HG02588 (cell line): ENCODE measurements at regions not wholly inside any gene's neighbourhood (a gene's known extent, or its start where the extent isn't known, plus 50 kb on each side); places are given as distances from the start of the nearest gene placed in this dataset.
"Not testable (repeated sequence)": the region's sequence is repeated elsewhere in the genome, so short reads cannot be mapped to it uniquely, and the experiment has no call there.

Experiments used
- ATAC-seq: cut with Tn5 transposase; IDR thresholded peaks from one replicate; pipeline ENCODE4 v1.9.1; 2021; ENCODE audit warnings: mild to moderate bottlenecking, moderate library complexity; ENCODE audit not compliant: unreplicated experiment

DNA sequence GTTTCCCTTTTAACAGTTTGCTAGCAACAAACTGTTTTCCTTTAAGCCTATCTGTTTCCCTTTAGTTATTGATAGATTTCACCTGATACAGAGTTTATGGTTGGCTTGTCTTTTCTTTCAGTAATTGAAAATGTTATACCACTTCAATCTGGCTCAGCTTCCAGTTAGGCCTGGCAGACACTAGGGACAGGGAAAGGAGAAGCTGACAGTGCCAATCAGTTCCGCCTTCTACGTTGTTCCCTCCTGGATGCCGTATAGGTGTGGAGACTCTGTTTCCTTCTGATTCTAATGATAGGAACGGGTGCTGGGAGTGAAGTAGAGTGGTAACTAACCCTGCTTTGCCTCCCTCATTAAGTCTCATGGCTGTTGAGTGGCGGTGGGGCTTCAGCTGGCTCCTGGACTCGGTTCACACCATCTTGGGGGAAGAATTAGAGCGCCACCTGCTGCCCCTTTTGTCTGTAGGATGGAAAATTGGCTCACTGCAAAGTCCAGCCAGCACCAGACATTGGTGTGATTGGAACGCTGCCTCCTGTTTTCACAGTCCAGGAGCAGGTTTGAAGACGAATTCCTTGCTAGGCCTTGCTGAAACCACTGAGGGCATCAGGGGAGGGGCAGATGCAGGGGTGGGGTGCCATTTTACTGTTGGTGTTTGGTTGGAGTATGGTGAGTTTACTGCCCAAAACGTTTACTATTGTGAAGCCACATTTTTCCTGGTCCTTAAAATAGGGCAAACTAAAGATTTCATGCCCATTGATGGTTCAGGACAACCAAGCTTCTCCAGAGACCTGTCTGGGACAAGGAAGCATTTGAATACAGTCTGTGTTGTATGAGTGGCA, 1729.5 kb downstream of the GRIK2 start:
- peak; percentile 87 for ATAC-seq

DNA sequence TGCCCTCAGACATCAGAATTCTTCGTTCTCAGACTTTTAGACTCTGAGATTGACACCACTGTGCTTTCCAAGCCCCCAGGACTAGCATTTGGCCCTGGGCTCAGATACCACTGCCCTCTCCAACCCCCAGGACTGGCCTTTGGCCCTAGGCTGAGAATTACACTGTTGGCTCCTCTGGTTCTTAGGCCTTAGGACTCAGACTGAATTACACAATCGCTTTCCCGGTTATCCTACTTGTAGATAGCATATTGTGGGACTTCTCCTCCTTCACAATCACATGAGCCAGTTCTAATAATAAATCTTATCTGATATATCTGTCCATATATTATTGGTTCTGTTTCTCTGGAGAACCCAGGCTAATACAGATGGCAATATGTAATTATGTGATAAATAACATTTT, 1725.5 kb downstream of the GRIK2 start:
- no peak for ATAC-seq

DNA sequence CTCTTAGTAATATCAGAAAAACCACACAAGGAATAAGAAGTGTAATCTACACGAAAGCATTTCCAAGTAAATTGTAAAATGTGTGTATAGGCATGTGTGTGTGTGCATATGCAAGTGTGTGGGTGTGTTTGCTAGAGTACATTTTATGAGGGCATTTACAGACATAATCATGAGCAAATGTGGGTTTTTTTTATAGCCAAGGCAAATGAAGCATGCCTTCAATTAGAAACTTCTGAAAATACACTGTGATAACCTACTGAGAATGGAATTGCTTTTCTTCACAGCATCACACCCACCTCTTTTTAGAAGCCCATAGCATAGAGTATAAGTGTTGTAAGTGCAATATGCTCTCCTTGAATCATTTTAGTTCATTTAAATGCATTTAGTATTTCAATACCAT, 1721.1 kb downstream of the GRIK2 start:
- ATAC-seq: no peak

DNA sequence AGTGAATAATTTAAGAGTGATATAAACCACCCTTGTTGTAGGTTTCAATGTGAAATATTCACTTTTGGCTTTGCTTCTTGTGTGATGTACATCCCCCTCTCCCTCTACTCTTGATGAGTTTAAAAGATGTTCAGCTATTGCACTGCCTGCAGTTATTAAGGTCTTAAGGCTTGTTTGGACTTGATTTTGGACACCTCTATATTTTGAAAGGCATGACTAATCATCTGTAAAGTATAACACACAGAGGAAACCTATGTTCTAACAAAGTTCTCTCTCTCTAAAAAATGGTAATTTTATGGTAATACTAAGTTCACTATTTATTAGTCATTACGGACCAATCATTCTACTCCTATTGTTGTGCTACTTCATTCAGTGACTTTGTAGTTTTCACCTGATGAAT, 1719.9 kb downstream of the GRIK2 start:
- no peak for ATAC-seq

DNA sequence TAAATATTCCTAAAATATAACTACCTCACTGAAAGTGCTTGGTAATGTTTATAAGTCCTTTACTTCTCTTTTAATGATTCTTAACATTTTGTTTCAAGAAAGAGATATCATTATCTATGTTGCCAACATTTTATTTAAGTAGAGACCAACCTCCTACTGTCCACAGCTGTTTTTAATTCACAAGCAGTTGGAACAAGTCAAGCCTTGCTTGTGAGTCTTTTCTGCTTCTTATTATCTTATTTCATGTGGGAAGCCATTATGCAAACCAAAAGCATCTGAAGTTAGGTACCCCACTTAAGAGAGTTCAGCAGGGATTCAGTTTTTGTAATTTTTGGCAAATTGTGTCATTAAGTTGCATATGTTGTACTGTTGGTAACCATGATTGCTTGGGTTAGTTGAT, 1714.5 kb downstream of the GRIK2 start:
- ATAC-seq: no peak

DNA sequence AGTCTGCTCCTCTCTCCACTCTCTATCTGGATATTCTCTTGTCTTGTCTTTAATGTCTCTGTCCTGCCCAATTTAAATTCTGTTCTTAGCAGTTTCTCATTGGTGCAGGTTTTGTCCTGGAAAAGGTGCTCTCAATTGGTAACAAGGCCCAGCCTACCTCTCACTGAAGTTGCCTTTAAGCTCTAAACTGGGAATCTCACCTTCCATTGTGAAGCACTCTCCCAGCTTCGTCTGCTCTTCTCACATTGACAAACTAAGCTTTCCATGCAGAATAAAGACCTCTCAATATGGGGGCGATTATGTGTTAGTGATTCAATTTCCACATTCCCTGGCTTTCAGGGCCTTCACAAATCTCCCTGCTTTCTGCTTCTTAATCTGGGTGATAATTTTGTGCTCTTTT, 1712.2 kb downstream of the GRIK2 start:
- no peak for ATAC-seq

DNA sequence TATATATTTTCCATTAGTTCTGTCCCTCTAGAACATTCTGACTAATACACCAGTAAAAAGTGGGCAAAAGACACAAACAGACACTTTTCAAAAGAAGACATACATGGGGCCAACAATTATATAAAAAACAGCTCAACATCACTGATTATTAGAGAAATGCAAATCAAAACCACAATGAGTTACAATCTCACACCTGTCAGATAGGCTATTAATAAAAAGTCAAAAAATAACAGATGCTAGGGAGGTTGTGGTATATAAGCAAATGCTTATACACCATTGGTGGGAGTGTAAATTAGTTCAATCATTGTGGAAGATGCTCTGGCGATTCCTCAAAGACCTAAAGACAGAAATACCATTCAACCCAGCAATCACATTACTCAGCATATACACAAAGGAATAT, 1707.8 kb downstream of the GRIK2 start:
- ATAC-seq: no peak

DNA sequence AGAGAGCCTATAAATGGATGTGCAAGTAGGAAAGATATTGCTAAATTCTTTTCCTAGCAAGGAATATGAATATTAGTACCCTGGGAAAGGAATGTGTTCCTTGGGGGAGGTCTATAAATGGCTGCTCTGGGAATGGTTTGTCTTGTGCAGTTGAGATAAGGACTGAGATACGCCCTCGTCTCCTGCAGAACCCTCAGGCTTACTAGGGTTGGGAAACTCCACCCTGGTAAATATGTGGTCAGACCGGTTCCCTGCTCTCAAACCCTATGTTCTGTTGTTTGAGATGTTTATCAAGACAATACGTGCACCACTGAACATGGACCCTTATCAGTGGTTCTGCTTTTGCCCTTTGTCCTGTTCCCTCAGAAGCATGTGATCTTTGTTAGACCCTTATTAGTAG, 1698.9 kb downstream of the GRIK2 start:
- not testable (repeated sequence) for ATAC-seq

DNA sequence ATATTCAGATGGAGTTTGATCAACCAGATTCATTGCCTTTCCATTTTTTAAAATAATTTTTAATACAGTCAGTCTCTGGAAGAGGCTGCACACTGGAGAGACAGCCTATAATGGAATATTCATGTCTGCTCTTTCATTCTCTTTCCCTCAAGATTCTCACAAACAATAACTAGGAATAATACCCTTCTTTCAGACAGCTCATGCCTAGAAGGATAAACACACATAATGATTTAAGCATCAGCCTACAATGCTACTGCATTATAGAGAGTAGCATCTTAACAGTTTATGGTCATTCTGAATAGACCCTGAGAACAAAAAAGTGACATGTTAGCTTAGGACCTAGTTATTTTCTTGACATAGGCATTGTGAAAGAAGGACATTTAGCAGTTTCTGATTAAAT, 1692.3 kb downstream of the GRIK2 start:
- ATAC-seq: no peak

DNA sequence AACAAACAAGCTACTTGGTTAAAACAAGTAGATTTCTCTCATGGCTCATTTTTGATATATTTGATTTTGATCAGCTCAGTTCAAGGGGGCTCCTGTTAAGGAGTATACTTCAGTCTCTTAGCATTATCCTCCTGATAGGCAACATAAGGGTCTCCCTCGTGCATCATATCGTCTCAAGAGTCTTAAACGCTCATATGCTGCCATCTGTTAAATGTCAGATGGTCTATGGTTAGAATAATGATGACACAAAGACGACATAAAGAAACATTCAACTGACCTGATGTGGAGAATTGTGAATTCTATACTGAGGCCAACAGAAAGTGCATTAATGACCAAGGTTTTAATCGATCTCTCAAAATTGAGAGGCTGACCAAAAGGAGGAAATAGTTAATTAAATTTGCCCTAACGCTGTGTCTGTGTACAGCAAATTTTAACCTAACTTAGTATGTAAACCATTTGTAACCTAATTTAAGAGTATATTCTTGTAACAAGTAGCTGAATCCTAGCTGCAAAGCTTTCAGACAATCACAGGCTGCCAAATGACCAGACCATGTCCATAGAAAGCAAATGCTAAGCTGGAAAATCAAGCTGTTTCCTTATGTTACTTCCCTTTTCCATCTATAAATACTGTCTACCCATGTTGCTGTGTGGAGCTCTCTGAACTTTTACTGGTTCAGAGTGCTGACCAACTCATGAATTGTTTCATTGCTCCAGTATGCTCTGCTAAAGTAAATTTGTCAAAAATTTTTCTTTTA, 1688.5 kb downstream of the GRIK2 start:
- ATAC-seq: no peak

DNA sequence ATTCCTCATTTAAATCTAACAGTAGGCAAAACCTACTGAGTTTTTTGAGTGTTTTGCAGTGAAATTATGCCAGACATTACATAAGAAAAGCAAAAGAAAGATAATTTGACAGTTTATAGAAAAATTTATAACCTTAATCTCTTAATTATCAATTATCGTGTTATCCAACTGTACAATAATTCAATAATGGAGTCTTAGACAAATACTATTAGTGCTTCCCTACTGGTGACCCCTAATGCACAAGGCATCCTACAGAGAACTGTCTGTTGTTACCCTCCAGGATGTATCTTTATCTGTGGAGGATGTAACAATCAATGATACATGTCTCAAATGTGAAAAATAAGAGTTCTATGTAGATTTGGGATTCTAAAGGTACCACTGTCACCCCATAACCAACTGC, 1687.6 kb downstream of the GRIK2 start:
- no peak for ATAC-seq

DNA sequence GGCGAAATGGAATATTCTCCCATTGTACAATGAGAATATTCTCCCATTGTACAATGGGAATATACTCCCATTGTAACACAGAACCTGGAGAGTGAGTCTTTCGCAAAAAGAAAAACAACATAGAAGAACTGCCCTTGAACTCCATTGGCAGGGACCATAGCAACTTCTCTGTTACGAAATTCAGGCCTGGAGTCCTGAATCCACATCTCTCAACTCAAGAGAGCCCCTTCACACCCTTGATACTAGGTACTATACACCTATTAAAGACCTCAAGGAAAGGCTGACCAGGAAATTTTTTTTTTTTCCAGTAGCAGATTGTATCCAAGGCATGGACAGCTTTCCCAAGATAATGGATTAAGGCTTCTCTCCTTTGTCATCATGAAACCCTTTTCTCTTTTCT, 1687.0 kb downstream of the GRIK2 start:
- ATAC-seq: no peak

DNA sequence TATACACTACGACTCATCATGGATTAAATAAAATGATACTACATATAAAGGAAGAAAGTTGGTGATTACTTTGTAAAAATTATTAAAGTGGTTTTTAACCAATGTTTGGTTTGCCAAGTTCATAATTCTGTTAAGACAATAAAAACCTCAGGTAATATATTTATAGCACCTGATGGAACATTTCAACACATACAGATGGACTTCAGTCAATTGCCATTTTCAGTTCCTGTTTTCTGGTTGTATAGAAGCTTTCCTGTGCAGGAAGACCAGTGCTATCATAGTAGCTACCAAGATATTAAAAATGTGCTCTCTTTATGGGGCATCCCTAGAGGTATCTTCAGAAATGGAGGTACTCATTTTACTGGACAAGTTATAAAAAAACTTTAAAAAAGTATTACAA, 1686.4 kb downstream of the GRIK2 start:
- peak; percentile 89 for ATAC-seq

DNA sequence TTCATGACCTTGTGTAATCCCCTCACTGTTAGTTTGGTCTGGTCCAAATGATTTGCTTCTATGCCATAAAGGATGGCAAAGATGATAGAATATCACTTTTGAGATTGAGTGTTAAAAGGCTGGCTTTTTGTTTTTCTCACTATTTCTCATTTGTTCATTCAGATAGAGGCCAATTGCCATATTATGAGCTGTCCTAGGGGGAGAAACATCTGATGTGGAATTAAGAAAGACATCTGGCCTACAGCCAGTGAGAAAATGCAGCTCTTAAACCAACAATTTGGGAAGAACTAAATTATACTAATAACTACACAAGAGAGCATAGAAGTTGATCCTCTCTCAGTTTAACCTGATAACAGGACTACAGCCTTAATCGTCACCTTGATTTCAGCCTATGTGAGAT, 1668.6 kb downstream of the GRIK2 start:
- no peak for ATAC-seq

DNA sequence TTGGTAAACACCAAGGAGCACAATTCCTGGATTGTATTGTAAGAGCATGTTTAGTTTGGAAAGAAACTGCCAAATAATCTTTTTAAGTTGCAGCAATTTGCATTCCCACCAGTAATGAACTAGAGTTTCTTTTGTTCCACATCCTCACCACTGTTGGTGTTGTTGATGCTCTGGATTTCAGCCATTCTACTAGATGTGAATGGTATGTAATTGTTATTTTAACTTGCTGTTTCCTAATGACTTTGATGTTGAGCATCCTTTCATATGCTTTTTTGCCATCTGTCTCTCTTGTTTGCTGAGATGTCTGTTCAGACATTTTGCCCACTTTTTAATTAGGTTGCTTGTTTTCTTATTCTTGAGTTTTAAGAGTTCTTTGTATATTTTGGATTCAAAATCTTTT, 1654.1 kb downstream of the GRIK2 start:
- ATAC-seq: no peak

DNA sequence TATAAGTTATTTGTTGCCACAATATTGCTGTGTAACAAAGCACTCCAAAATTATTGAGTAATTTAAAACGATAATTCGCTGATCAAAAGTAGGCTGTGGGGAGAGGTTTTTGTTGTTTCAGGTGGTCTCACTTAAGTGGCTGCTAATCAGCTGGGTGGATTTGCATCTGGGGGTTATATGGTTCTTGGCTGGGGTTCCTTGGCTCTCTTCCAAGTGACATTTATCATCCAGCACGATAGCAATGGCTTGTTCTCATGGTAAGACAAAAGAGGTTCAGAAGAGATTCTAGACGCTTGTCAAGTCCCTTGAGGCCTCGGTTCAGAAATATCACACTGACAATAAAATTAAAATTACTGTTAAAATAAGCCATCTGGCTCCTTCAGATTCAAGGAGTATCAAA, 1648.8 kb downstream of the GRIK2 start:
- ATAC-seq: no peak

DNA sequence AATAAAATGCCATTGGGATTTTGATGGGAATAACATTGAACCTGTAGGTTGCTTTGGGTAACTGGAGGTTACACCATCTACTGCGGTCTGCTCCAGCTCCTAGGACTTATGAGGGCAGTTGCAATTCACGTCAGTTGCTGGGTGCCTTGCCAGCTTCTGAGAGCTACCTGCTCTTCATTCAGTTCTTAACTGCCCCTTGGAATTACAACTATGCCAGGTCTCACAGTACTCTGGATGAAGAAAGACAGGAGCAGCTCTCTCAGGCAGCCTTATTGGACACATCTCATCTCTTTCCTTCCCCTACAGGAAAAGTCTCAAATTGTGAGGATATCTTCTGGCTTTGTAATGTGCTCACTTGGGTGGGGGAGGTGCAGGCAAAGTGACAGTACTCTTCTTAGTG, 1643.3 kb downstream of the GRIK2 start:
- no peak for ATAC-seq

DNA sequence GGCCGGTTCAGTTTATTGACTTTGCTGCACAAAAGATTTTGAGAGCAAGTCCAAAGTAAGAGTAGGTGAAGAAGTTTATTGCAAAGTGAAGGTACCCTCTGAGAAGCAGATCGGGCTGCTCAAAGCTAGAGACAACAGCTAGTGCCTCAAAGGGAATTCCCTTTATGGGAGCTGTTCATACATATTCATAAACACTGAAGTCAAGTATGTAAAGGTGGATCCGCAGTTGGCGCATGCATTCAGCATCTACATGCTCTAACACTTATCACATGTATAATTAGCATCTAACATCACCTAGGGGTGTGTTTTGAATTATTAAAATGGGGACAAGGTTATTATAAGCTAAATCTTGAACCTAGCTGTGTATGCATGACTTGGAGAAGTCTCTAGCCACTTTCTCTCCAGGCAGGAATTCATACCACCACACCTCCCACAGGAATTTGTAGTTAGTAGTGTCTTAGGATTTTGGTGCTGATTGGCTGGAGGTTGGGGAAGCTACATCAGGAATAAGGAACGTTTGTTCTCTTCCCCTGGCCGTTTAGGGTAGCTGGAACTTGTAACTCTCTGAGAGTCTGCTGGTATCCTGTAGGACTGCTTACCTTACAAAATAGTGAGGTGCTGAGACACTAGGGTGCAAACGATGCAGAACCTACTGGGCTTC, 1633.9 kb downstream of the GRIK2 start:
- ATAC-seq: no peak

DNA sequence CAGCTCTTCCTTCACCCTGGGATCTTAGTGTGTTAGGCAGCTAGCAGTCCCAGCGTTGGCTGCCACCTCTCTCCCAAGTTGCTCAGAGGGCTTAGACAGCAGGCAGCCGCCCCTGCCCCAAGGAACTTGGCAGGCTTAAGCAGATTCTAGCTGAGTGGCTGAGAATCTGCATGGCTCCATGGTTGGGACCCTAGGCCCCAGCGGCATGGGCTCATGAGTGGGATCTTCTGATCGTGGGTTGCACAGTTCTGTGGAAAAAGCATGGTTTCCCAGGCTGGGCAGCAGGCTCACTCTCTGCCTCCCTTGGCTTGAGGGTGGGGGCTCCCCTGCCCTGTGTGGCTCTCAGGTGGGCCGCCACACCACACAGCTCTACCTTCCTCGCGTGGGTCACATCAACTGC, 1624.9 kb downstream of the GRIK2 start:
- ATAC-seq: no peak

DNA sequence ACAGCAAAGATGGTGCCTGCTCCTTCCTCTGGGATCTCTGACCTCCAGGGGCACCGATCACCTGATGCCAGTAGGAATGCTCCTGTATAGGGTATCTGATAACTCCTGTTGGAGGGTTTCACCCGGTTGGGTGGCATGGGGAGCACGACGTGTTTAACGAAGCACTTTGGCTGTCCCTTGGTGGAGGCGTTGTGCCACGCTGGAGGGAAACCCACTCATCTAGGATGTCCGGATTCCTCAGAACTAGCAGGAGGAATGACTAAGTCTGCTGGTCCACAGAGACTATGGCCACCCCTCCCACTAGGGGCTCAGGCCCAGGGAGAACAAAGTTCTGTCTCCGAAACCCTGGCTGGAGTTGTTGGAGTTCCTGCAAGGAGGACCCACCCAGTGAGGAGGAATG, 1624.4 kb downstream of the GRIK2 start:
- ATAC-seq: no peak

DNA sequence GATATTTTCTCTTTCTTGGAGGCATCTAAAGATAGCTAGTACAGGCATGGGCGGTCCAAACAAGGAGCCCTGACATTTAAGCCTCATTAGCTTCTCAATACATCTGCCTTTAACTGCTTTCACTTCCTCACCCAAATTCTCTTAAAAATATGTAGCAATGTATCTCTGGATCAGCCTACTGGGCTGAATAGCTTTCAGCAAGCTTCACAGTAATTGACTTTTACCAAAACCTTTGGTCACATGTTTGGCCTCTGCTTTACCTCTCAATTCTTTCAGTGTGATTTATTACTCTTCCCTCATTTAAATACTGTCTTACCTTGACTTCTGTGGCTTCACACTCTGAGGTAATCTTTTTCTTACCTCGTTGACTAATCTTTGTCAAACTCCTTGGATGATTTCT, 1618.1 kb downstream of the GRIK2 start:
- peak; percentile 83 for ATAC-seq

DNA sequence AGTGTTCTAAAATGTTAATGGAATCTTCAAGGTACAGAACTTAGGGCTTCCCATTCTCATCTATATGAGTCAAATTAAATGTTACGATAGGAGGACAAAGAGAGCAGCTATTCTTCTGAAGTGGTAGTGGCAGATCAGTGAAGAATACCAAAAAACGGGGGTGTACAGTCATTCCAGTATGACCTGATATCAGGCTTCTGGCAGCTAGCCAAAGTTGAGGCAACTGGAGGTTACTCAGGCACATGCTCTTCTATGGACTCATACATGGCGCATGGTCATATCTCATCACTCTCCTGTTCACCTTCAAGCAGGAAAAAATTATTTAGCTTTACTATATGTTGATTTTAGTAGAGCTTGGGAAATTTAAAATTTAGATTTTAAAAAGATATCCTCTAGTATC, 1608.8 kb downstream of the GRIK2 start:
- peak; percentile 87 for ATAC-seq
